OCI-LY7 (cell line): ENCODE measurements at regions not wholly inside any gene's neighbourhood (a gene's known extent, or its start where the extent isn't known, plus 50 kb on each side); places are given as distances from the start of the nearest gene placed in this dataset.

Source experiments
- CTCF ChIP-seq: fragments of 200-600 bp; sonication (generic); conservative IDR thresholded peaks from 2 replicates; pipeline ENCODE4 v1.5.1; 2014; ENCODE audit warnings: mild to moderate bottlenecking, antibody characterized with exemption, low read length, moderate library complexity, mixed read lengths
- EZH2phosphoT487 ChIP-seq: fragments of 200-600 bp; sonication (generic); IDR thresholded peaks from 2 replicates; pipeline ENCODE4 v1.6.1; 2018; ENCODE audit warnings: low read depth, borderline replicate concordance, mild to moderate bottlenecking, mixed run types, antibody characterized with exemption, low read length, moderate library complexity, mixed read lengths

GRCh38 chr2:67936969-67937368 is 125.8 kb downstream of the C1D start:
- TF ChIP-seq CTCF (no peak), EZH2phosphoT487 (no peak)
